ENCODE measurements at regions not wholly inside any gene's neighbourhood (a gene's known extent, or its start where the extent isn't known, plus 50 kb on each side); places are given as distances from the start of the nearest gene placed in this dataset.

DNA sequence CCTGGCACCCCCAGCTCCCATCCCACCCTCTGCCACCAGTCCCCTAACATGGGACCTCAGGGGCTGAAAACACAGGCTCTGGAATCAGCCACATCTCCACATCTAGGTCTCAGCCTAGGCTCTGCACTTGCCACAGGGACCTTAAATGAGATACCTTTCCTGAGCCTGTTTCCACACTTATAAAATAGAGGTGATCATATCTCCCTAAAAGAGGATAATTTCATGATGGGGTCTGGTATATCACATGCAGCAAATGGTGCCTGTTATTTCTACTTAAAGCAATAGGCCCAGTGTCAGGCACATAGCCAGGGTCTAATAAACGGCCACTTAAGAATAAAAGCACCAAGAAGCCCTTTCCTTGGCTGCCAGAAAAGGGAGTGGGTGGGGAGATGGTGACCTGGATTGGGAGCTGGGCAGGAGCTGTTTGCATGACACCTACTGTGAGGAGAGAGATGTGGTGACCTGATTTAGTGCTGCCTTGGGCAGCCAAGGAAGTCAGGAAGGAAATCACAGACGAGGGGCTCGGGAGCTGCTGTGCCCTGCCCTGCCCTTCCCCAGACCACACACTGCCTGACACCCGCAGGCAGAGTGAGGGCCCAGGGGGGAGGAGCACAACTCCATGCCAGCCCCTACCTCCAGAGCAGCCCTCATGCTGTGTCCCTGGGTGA lies 71.2 kb downstream of the IRF2BPL start:
- no peaks in the 10 kb centered on the region for H3K36me3 Mint-ChIP-seq
- ATAC-seq: no peak
- Histone ChIP-seq H3K27ac (ENCODE audit: low read length) (peak overlapping the region; percentile 98), H3K27me3 (ENCODE audit: control insufficient read depth, insufficient read depth, low read length) (no peaks in the 10 kb centered on the region), H3K4me3 (ENCODE audit: low read length) (no peak overlapping the region), H3K4me1 (ENCODE audit: control insufficient read depth, insufficient read depth, low read length) (peaks cover 88% of the 10 kb centered on the region), H3K36me3 (ENCODE audit: control insufficient read depth, insufficient read depth, low read length) (no peaks in the 10 kb centered on the region), H3K9me3 (ENCODE audit: control insufficient read depth, insufficient read depth, low read length) (no peaks in the 10 kb centered on the region)
- WGBS (ENCODE audit: insufficient coverage): 11% methylated on average over 4 of the region's 4 CpGs
- intact Hi-C loops (cut with micrococcal nuclease): loop anchor here (2.0 kb wide), 1 partner anchor 27 kb away; no protein-coding TSS in a partner anchor
- H3K4me3 Mint-ChIP-seq: peak overlapping the region; percentile 77
- peak in 1 of 2 donors; percentile 58 for DNase-seq
- peaks cover 52 to 79% of the 10 kb centered on the region in 2 donors for H3K4me1 Mint-ChIP-seq
- no peaks in the 10 kb centered on the region for H3K9me3 Mint-ChIP-seq
- TF ChIP-seq, protein P1, sequence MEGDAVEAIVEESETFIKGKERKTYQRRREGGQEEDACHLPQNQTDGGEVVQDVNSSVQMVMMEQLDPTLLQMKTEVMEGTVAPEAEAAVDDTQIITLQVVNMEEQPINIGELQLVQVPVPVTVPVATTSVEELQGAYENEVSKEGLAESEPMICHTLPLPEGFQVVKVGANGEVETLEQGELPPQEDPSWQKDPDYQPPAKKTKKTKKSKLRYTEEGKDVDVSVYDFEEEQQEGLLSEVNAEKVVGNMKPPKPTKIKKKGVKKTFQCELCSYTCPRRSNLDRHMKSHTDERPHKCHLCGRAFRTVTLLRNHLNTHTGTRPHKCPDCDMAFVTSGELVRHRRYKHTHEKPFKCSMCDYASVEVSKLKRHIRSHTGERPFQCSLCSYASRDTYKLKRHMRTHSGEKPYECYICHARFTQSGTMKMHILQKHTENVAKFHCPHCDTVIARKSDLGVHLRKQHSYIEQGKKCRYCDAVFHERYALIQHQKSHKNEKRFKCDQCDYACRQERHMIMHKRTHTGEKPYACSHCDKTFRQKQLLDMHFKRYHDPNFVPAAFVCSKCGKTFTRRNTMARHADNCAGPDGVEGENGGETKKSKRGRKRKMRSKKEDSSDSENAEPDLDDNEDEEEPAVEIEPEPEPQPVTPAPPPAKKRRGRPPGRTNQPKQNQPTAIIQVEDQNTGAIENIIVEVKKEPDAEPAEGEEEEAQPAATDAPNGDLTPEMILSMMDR (IDR thresholded peaks at IDR 0.05): no peak
- no peaks in the 10 kb centered on the region for H3K27me3 Mint-ChIP-seq (ENCODE audit: low read depth in 2 of 2)
- H3K27ac Mint-ChIP-seq: peak overlapping the region; percentile 96 to 98

DNA sequence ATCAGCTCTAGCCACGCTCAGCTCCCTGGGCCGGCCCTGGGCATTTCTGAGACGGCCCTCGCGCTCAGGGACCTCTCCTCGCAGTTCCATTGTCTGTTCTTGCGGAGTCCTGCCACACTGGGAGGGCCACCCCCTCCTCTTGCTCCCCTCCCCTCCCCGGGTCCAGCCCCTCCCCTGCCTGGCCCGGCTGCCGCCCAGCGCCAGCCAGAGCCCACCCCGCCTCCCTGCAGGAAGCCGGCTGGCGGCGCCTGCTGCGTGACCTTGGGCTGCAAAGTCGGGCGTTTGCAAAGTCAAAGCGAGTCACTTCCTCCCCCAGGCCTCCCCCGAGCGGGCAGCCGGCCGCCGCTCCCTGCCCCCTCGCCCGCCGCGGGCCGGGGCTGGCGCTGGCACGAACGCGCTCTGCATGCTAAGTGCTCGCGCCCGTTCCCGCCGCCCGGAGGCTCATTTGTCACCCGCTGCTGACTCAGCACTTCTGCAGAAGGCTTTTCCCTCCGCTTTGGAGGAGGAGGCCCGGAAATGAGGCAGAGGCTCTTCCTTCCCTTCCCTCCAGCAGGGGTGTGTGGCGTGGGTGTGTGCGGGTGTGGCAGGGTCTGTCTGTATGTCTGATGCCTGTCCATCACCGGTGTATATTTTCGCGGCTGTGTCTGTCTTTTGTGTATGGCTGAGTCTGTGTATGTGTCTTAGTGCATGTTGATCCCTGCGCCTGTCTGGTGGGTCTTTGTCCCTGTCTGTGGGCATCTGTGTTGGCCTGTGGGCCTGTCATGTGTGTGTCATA lies 72.0 kb downstream of the IRF2BPL start:
- Mint-ChIP-seq H3K4me3 (peak overlapping the region; percentile 88), H3K36me3 (no peaks in the 10 kb centered on the region), H3K9me3 (no peaks in the 10 kb centered on the region), H3K27me3 (ENCODE audit: low read depth in 2 of 2) (no peaks in the 10 kb centered on the region), H3K27ac (peak overlapping the region; percentile 96 to 98), H3K4me1 (peaks cover 43 to 71% of the 10 kb centered on the region in 2 donors)
- H3K4me3 ChIP-seq (ENCODE audit: low read length): peak overlapping the region; percentile 49
- under 1% methylated on average over 46 of the region's 48 CpGs for WGBS (ENCODE audit: insufficient coverage)
- intact Hi-C loops (cut with micrococcal nuclease): loop anchor here (1.0 to 2.0 kb wide), 2 partner anchors 26 to 84 kb away; no protein-coding TSS in a partner anchor
- ATAC-seq (peak; percentile 66 to 89 (median 78)), DNase-seq (peak; percentile 86 to 95)
- no peaks in the 10 kb centered on the region for H3K36me3 ChIP-seq (ENCODE audit: control insufficient read depth, insufficient read depth, low read length)
- TF ChIP-seq, protein P1 (IDR thresholded peaks at IDR 0.05): no peak
- H3K27ac ChIP-seq (ENCODE audit: low read length): peak overlapping the region; percentile 98
- no peaks in the 10 kb centered on the region for H3K27me3 ChIP-seq (ENCODE audit: control insufficient read depth, insufficient read depth, low read length)
- no peaks in the 10 kb centered on the region for H3K9me3 ChIP-seq (ENCODE audit: control insufficient read depth, insufficient read depth, low read length)
- H3K4me1 ChIP-seq (ENCODE audit: control insufficient read depth, insufficient read depth, low read length): peaks cover 82% of the 10 kb centered on the region

DNA sequence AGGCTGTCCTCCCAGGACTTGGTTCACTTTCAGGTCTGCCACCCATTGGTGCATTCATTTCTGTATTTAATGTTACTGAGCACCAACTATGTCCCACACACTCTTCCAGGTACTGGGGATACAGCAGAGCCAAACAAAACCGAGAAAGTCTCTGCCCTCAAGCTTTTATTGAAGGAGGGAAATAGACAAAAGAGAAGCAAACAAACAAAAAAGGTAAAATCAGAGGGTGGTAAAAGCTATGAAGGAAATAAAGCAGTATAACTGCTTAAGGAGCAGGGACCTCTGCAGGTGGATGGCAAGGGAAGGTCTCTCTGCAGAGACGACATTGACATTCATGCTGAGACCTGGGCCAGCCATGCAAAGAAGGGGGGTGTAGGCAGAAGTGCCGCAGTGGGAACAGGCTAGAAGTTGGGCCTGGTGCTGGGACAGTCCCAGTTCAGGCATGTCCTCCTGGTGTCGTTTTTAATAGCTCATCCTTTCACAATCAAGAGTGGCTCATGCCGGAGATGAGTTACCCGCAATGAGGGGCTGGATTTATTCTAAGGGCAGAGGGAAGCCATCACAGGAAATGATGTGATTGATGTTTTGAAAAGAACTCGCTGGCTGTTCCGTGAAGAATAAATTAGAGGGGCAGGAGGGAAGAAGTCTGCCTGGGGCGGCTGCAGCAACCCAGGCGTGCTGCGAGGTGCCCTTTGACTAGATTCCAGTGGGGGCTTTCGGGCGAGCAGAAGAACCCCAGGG lies 72.8 kb downstream of the IRF2BPL start:
- Histone ChIP-seq H3K4me1 (ENCODE audit: control insufficient read depth, insufficient read depth, low read length) (peaks cover 79% of the 10 kb centered on the region), H3K27me3 (ENCODE audit: control insufficient read depth, insufficient read depth, low read length) (no peaks in the 10 kb centered on the region), H3K27ac (ENCODE audit: low read length) (peak overlapping the region; percentile 98), H3K36me3 (ENCODE audit: control insufficient read depth, insufficient read depth, low read length) (no peaks in the 10 kb centered on the region), H3K4me3 (ENCODE audit: low read length) (peak overlapping the region; percentile 41), H3K9me3 (ENCODE audit: control insufficient read depth, insufficient read depth, low read length) (no peaks in the 10 kb centered on the region)
- TF ChIP-seq, protein P1 (IDR thresholded peaks at IDR 0.05): no peak
- DNase-seq (peak; percentile 49 to 87), ATAC-seq (peak; percentile 52 to 66 (median 52))
- Mint-ChIP-seq H3K27ac (peak overlapping the region; percentile 96 to 98), H3K4me3 (peak overlapping the region; percentile 88), H3K4me1 (peaks cover 38 to 63% of the 10 kb centered on the region in 2 donors), H3K36me3 (no peaks in the 10 kb centered on the region), H3K9me3 (no peaks in the 10 kb centered on the region), H3K27me3 (ENCODE audit: low read depth in 2 of 2) (no peaks in the 10 kb centered on the region)
- WGBS (ENCODE audit: insufficient coverage): 8% methylated on average over 13 of the region's 13 CpGs
- intact Hi-C loops (cut with micrococcal nuclease): loop anchor here (1.0 to 2.0 kb wide), 2 partner anchors 25 to 85 kb away; no protein-coding TSS in a partner anchor
